ENCODE measurements at regions not wholly inside any gene's neighbourhood (a gene's known extent, or its start where the extent isn't known, plus 50 kb on each side); places are given as distances from the start of the nearest gene placed in this dataset.
"Not testable (repeated sequence)": the region's sequence is repeated elsewhere in the genome, so short reads cannot be mapped to it uniquely, and the experiment has no call there.

DNA sequence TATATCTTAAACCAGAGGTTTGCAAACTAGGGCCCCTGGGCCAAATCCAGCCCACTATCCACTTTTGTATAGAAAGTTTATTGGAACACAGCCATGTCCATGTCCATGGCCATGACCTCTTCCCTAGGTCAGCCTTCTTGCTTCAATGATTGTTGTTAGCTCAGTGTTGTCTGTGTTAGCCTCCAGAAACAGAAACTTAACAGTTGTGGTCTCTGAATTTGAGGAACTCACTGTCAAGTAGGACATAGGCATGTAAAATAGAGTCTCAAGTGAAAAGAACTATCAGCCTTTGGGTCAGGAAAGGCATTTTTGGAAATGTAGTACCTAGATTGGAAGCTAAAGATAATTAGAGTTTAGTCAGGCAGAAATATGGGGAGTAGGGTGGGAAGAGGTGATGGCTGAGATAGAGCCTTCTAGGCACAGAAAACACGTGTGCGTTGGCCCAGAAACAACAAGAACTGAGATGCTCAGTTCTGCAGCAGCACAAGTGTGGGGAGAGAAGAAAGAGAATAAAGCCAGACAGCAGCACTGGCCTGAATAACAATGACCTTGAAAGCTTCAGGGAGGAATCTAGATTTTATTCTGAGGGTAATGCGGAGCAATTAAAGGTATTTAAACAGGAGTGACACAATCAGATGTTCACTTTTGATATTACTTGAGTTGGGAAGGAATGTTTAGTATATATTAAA, 87.0 kb upstream of the OLIG3 start:
- no peak overlapping the region for H3K4me3 Mint-ChIP-seq
- TF ChIP-seq, protein P1, sequence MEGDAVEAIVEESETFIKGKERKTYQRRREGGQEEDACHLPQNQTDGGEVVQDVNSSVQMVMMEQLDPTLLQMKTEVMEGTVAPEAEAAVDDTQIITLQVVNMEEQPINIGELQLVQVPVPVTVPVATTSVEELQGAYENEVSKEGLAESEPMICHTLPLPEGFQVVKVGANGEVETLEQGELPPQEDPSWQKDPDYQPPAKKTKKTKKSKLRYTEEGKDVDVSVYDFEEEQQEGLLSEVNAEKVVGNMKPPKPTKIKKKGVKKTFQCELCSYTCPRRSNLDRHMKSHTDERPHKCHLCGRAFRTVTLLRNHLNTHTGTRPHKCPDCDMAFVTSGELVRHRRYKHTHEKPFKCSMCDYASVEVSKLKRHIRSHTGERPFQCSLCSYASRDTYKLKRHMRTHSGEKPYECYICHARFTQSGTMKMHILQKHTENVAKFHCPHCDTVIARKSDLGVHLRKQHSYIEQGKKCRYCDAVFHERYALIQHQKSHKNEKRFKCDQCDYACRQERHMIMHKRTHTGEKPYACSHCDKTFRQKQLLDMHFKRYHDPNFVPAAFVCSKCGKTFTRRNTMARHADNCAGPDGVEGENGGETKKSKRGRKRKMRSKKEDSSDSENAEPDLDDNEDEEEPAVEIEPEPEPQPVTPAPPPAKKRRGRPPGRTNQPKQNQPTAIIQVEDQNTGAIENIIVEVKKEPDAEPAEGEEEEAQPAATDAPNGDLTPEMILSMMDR (IDR thresholded peaks at IDR 0.05): no peak
- TF ChIP-seq EZH2phosphoT487 (IDR thresholded peaks at IDR 0.05) (no peak), EZH2 (IDR thresholded peaks at IDR 0.05) (no peak)

DNA sequence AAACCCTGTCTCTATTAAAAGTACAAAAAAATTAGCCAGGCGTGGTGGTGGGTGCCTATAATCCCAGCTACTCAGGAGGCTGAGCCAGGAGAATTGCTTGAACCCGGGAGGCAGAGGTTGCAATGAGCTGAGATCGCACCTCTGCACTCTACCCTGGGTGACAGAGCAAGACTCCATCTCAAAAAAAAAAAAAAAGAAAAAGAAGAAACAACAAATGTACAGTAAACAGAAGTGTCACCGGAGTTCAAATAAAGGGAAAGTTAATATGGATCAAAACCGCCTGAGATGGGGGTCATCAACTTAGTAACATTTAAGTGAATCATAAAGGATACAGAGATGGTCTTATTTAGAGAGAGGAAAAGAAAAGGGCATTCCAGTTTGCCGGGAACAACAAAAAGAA, 89.3 kb upstream of the OLIG3 start:
- not testable (repeated sequence) for H3K9me3 ChIP-seq (ENCODE audit: low read depth); H3K79me2 ChIP-seq (ENCODE audit: low read depth); H3K4me3 ChIP-seq; H3K27ac Mint-ChIP-seq; H3K4me3 Mint-ChIP-seq; H3K4me1 ChIP-seq; H3K4me1 Mint-ChIP-seq; DNase-seq (ENCODE audit: low spot score); H3K27me3 ChIP-seq; H3K36me3 Mint-ChIP-seq; H3K9ac ChIP-seq; H3K27me3 Mint-ChIP-seq (ENCODE audit: insufficient read depth, low read depth); H3K9me3 Mint-ChIP-seq; H4K20me1 ChIP-seq (ENCODE audit: low read depth); H3F3A ChIP-seq (ENCODE audit: low read depth); H3K27ac ChIP-seq; H3K36me3 ChIP-seq; H3K4me2 ChIP-seq
- peak overlapping the region; percentile 26 for H2AFZ ChIP-seq (replicated peaks)

More for the DNA sequence above, 87.0 kb upstream of the OLIG3 start:
- H3K9me3 ChIP-seq (ENCODE audit: low read depth): no peaks in the 10 kb centered on the region
- Mint-ChIP-seq H3K36me3 (no peaks in the 10 kb centered on the region), H3K4me1 (peaks cover 4% of the 10 kb centered on the region), H3K27ac (no peak overlapping the region), H3K27me3 (ENCODE audit: insufficient read depth, low read depth) (no peaks in the 10 kb centered on the region), H3K9me3 (peaks cover 2% of the 10 kb centered on the region)
- no peaks in the 10 kb centered on the region for H3K36me3 ChIP-seq
- no peaks in the 10 kb centered on the region for H4K20me1 ChIP-seq (ENCODE audit: low read depth)
- H3F3A ChIP-seq (ENCODE audit: low read depth): no peaks in the 10 kb centered on the region
- no peaks in the 10 kb centered on the region for H3K79me2 ChIP-seq (ENCODE audit: low read depth)
- peaks cover 4% of the 10 kb centered on the region for H3K4me1 ChIP-seq
- H3K4me2 ChIP-seq: no peak overlapping the region
- no peak for DNase-seq (ENCODE audit: low spot score)
- H3K4me3 ChIP-seq: no peak overlapping the region
- H3K27me3 ChIP-seq: no peaks in the 10 kb centered on the region
- no peak overlapping the region for H3K9ac ChIP-seq
- no peak overlapping the region for H2AFZ ChIP-seq (replicated peaks)
- H3K27ac ChIP-seq: no peak overlapping the region

DNA sequence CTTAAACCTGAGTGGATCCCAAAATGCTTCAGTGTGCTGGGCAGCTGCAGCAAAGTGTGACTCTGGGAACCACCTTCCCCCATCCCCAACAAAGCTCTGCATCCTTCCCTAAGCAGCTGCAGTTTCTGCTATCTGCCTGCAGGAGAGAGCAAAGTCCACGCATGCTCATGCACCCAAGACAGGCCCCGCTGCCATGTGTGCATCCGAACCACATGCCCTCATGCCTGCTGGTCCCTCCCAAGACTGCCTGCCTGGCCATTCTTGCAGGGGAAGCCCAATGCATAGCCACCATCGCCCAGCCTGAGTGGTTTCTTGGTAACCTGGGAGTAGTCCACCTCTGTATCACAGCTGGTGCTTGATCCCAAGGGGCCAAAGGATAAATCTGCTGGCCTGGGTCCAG, 94.3 kb upstream of the OLIG3 start:
- Mint-ChIP-seq H3K27ac (no peak overlapping the region), H3K4me3 (no peak overlapping the region)

More for the DNA sequence above, 94.3 kb upstream of the OLIG3 start:
- H3K9ac ChIP-seq: no peak overlapping the region
- no peaks in the 10 kb centered on the region for H3K79me2 ChIP-seq (ENCODE audit: low read depth)
- no peak overlapping the region for H3K4me3 ChIP-seq
- peaks cover 3% of the 10 kb centered on the region for H3K9me3 ChIP-seq (ENCODE audit: low read depth)
- TF ChIP-seq, protein P1 (IDR thresholded peaks at IDR 0.05): no peak
- no peak for TF ChIP-seq EZH2phosphoT487 (IDR thresholded peaks at IDR 0.05)
- TF ChIP-seq EZH2 (IDR thresholded peaks at IDR 0.05): no peak
- H3K36me3 ChIP-seq: no peaks in the 10 kb centered on the region
- peaks cover 6% of the 10 kb centered on the region for H3K4me1 ChIP-seq
- no peaks in the 10 kb centered on the region for H3F3A ChIP-seq (ENCODE audit: low read depth)
- H3K27me3 Mint-ChIP-seq (ENCODE audit: insufficient read depth, low read depth): peaks cover 3% of the 10 kb centered on the region
- no peaks in the 10 kb centered on the region for H3K27me3 ChIP-seq
- no peak overlapping the region for H3K4me2 ChIP-seq
- H2AFZ ChIP-seq (replicated peaks): no peak overlapping the region
- peaks cover 2% of the 10 kb centered on the region for H3K36me3 Mint-ChIP-seq
- H4K20me1 ChIP-seq (ENCODE audit: low read depth): no peaks in the 10 kb centered on the region
- peaks cover 30% of the 10 kb centered on the region for H3K9me3 Mint-ChIP-seq
- no peaks in the 10 kb centered on the region for H3K4me1 Mint-ChIP-seq
- no peak for DNase-seq (ENCODE audit: low spot score)
- no peak overlapping the region for H3K27ac ChIP-seq

All from neural progenitor cell (in vitro differentiated cells).